ENCODE measurements at regions not wholly inside any gene's neighbourhood (a gene's known extent, or its start where the extent isn't known, plus 50 kb on each side); places are given as distances from the start of the nearest gene placed in this dataset.

GRCh38 chr22:46035380-46035741 lies 58.4 kb upstream of the WNT7B start:
- no peak for TF ChIP-seq CTCF (IDR thresholded peaks at IDR 0.05)
- TF ChIP-seq POLR2A (IDR thresholded peaks at IDR 0.05): peak in 1 of 2 donors; percentile 6

Measured in thyroid gland (tissue), 4 donors.